Dedifferentiated amniotic fluid mesenchymal stem cell (primary cell): ENCODE measurements at regions not wholly inside any gene's neighbourhood (a gene's known extent, or its start where the extent isn't known, plus 50 kb on each side); places are given as distances from the start of the nearest gene placed in this dataset.
A peak's percentile ranks its signal among the peaks of the same experiment; 100 is the strongest.

ENCODE experiments used
- DNase-seq: peaks from one replicate; pipeline ENCODE4 v3.0.0-alpha.2; 2016; ENCODE audit errors: extremely low spot score

DNA sequence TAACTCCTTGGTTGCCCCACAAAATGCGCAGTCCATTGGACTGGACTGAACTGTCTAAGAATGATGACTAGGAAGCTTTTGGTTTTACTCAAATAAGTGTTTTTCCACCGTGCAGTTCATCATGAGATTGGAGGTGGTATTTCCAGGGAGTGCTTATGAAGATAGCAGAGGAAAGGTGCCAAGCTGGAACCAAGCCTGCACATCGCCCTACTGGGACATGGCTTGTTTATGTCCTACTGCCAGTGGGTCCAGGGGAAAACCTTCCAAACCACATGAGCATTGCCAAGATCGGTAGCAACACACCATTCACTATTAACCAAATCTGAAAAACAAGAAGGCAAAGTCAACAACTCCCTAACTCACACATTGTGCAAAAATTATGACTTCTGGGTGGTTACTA, 54.7 kb upstream of the DSCAM start:
- no peak for DNase-seq

DNA sequence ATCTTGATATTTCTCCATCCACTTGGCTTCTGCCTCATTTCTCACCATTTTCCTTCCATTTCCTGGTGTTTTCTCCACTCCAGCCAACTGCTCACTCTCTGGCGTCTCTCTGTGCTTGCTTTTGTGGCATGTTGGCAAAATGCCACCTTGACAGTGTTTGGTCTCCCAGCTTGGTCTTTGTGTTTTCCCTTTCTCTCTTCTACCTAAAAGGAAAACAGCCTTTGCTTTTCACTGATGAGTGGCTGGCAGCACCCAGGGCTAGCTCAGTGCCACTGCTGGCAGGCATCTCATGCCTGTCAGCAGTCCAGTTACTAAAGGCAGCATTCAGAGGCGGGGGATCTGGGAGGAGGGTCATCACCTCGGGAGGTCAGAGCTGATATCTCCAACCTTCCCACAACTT, 55.3 kb upstream of the DSCAM start:
- DNase-seq: no peak

DNA sequence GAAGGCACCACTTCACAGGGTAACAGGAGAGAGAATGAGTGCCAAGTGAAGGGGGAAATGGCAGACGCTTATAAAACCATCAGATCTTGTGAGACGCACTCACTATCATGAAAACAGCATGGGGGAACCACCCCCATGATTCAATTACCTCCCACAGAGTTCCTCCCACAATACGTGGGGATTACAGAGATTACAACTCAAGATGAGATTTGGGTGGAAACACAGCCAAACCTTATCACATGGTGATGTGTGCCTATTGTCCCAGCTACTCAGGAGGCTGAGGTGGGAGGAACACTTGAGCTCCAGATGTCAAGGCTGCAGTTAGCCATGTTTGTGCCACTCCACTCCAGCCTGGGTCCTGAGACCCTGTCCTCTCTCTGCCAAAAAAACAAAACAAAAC, 56.0 kb upstream of the DSCAM start:
- DNase-seq: no peak

DNA sequence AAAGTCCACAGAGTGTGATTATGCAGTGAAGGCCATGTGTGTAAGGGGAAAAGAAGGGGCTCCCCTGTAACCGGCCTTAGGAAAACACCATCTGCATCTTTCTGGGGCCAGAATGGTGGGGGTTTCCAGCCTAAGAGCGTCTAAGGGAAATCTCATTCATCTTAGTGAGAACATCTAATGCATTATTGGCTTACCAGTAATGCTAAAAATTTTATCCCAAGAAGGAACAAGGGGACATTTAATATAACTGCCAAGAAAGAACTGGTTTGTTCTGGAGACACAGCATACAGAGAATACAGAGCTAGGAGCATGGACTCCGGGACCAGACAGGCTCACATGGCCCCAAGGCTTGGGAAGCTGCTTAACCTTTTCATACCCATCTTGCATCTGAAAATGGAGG, 58.3 kb upstream of the DSCAM start:
- DNase-seq: no peak

DNA sequence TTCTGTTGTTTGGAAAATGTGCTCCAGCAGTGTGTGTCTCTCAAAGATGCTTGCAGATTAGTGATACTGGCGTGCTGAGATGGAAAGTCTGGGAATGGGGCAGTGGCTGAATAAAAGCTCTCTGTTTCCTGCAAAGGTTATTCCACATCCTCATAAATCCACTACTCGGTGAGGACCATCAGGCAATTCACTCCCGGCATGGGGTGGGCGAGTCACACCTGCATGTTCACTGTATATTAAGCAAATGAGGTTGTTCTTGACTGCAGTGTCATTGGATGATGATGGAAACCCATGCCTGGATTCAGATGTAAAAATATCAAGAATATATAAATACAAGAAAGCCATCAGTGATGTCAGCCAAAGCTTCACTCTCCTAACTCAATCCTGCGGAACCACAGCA, 65.4 kb upstream of the DSCAM start:
- no peak for DNase-seq

DNA sequence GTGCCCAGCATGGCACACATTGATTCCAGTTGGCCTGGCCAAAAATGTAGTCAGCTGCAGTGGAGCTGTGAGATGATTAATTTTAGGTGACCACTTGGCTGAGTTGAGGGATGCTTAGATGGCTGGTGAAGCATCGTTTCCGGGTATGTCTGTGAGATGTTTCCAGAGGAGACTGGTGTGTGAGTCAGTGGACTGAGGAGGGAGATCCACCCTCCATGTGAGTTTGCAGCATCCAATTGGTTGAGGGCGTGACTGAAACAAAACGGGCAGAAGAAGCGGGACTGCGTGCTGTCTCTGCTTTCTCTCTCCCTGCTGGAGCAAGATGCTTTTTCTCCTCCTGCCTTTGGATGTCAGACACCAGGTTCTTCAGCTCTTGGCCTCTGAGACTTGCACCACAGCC, 68.2 kb upstream of the DSCAM start:
- DNase-seq: no peak

DNA sequence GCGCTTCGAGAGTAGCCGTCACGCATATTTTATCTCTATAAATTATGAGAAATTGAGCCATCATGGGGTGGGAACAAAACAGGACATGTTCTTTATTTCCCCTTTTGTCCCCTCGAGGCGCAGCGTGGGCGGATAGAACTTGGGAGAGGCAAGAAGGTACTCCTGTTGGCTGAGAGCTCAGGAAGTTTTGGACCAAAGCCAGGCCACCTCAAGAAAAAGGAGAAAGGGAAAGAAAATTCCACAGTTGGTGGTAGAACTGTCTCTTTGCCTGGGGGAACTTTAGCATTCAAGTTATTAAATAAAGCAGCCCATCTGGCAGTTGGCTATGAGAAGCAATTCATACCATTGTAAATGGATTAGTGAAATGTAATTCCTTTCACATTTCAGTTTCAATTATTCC, 76.4 kb upstream of the DSCAM start:
- DNase-seq: no peak

DNA sequence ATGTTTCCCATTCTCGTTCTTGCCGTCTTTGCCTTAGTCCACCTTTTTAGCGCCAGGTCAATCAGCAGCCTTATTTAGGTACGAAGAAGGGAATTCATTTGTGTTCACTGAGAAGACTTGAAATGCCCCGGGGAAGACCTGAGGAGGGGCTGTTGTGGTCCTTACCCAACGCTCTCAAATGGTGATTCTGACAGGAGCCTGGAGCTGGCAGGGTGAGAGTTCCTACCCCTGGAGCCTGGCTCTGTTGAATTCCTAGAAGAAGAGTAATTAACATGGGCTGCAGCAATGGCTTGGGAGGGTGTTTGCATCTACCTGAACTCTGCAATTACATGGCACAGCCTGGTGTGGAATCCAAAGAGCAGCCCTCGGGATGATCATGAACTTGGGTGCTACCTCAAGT, 76.9 kb upstream of the DSCAM start:
- no peak for DNase-seq

DNA sequence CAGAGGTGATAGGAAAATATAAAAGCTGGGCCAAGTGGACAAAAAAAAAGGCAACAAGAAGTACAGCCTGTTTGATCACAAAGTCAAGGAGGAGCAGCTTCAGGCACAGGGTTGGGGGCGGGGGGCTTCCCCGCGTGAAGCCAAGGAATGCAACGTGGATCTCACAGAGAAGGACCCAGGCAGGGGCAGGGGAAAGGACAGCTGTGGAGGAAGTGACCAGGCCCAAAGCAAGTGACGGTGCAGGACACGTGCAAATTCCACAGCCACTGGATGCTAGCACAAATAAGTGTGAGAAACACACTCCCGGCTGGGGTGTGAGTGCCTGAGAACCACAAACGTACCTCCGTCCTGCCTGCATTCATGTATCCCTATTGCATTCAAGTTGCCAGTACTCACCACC, 77.7 kb upstream of the DSCAM start:
- no peak for DNase-seq

DNA sequence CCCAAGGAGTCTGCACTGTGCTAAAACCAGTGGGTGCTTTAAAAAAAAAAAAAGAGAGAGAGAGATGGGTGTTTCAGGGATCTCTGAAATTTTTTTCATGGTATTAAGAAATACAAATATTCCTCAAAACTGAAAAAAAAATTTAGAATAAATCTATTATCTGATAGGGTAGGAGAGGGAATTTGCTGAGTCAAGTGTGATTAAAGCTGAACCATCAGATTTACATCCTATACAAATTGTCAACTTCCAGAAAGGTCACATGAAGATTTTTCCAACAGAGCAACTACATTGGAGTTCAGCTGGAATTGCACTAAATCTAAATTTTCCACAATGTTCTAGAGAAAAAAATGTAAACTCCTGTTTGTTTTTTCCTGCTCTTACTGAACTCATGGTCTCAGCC, 79.3 kb upstream of the DSCAM start:
- DNase-seq: no peak

DNA sequence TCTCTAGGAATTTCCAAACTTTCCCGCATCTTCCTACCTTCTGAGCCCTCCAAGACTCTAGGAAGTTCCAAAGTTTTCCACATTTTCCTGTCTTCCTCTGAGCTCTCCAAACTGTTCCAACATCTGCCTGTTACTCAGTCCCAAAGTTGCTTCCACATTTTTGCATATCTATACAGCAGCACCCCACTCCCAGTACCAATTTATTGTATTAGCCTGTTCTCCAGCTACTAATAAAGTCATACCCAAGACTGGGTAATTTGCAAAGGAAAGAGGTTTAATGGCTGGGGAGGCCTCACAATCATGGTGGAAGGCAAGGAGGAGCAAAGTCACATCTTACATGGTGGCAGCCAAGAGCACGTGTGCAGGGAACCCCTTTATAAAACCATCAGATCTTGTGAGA, 82.9 kb upstream of the DSCAM start:
- DNase-seq: no peak

DNA sequence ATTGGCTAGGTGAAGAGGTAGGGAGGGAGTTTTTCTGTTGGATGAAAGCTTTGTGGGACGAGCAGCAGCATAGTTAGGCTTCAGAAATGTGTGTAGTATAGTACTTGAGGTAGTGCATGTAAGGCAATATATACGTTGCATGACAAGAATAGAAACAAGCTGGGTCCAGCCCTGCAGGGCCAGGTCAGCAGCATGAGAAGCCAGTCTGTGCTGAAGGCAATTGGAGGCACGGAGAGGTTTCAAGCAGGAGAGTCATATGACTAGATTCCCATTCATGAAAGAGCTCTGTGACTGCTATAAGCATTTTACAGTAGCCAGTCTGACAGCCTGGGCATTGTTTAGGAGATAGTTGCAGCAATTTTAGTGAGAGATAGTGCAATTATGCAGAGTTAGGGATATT, 84.2 kb upstream of the DSCAM start:
- no peak for DNase-seq

DNA sequence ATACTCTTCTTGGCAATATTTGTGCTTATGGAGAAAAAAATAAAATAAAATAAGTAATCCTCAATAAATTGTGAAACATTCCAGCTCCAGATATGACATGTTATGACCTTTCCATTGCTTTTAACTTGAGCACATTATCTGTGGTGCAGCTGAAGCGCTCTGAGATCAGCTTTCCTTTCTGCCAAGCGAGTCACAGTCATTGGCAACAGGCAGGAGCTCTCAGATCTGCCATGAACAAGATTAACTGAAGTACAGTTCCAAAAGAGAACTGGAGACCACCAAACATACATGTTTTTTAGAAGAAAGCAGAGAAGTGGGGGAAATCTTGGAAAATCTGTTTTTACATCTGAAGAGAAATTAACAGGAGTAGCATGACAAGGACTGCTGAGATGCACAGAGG, 89.2 kb upstream of the DSCAM start:
- no peak for DNase-seq

DNA sequence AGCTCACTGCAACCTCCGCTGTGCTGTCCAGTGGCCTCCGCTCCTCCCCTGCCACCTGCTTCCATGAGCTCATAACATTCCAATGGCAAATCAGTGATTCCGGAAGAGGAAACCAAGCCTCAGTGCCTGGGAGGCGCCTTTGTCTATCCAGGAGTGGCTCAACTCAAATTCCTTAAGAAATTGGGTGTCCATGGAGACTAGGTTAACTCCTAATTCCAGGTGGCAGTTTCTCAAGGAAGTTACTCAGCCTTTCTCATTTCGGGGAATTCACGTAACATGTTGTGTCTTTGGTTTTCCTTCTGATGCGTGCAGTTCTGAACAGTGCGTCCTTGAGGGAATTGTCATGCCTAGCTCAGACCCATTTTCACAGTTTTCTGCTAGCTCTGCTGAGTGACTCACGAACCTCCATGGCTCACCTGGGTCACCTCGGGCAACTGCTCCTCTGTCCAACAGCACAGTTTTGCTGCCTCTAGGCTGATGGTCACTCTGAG, 89.9 kb upstream of the DSCAM start:
- no peak for DNase-seq

DNA sequence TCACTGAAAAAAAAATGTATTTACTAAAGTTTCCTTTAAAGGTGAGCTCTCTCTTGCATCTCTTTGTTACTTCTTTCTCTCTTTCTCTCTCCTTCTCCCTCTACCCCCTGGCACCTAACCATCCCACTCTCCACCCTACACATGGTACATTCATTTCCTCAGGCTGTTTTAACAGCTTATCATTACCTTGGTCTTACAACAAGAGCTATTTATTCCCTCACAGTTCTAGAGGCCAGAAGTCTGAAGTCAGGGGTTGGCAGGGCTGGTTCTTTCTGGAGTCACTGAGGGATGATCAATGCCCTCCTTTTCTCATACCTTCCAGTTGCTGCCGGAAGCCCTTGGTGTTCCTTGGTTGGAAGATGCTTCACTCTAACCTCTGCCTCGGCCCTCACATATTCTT, 91.1 kb upstream of the DSCAM start:
- DNase-seq: no peak

DNA sequence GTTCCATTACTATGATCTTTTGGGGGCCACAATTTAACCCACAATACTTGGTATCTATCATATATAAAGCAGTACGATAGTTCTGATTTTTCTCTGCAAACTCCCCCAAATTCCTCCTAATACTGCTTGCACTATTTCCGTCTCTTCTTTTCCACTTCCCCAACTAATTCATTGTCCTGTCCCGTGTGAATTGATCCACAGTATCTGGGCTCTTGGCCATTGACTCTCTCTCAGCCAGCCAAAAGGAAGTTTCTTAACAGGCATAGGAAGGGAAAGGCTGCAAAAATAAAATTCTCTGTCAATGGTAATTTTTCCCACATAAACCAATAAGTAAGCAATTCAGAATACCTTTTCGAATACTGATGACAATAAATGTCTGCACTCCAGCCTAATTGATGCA, 91.7 kb upstream of the DSCAM start:
- DNase-seq: no peak

DNA sequence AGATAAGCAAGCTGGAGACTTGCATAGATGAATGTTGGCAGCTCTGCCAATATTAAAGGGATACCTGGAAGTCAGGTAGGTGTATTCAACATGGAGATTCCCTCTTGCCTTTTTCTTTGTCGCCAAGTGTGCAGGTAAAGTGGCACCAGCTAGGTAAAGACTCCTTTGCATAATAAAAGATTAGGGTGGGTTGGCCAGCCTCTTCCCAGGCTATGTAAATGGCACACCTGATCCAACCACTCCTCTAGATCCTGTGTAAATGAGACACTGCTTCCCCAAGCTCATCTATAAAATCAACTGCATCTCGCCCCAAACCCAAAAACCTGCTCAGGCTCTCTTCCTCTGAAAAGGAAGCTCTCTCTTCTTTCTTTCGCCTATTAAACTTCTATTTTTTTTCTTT, 100.8 kb upstream of the DSCAM start:
- no peak for DNase-seq

DNA sequence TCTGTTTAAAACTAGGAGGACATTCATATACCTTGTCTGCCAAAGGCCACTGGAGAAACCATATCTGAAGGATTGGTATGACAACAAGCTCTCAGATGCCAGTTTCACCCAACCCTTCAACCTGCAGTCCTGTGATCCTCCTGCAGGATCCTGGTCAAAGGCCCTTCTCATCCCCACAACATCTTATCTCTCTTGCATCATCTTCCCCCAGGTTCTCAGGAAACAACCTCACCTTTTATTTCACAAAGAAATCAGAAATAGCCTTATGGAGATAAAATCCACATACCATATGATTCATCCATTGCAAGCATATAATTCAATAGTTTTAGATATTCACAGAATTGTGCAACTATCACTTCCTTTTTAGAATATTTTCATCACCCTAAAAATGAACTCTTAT, 104.0 kb upstream of the DSCAM start:
- no peak for DNase-seq

DNA sequence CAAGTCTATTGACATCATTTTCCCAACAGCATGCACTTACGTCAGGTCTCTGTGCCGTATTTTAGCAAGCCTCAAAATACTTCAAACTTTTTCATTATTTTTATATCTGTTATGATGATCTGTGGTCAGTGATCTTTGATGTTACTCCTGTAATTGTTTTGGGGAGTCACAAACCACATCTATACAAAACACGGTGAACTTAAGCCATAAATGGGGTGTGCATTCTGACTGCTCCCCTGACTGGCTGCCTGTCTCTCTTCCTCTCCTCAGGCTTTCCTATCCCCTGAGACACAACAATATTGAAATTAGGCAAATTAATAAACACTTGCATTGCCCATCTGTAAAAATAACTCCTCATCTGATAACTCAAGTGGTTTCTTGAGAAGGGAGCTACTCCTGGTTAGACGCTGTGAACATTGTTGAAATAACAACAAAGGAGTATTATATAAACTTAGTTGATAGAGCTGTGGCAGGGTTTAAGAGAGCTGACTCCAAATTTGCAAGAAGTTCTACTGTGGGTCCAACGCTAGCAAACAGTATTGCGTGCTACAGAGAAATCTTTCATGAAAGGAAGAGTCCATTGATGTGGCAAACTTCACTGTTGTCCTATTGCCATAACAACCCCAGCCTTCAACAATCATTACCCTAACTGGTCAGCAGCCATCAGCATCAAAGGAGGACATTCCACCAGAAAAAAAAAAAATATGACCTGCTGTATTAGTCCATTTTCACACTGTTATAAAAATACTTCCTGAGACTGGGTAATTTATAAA, 105.8 kb upstream of the DSCAM start:
- DNase-seq: no peak

DNA sequence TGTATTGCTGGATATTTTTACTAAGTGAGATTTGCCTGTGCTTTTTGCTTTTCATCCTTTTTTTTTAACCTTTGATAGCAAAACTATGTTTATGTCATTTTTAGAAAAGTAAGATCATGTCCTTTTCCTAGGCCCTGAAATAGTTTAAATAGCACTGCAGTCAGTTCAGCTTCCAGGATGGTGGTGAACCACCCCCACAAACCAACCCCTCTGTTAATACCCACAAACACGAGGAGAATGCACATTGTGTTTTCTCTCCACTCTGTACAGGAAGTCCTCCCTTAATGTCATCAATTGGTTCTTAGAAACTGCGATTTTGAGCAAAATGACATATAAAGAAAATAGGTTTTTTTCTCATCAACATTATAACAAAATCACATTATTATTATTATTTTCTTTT, 117.7 kb upstream of the DSCAM start:
- DNase-seq: peak; percentile 24

DNA sequence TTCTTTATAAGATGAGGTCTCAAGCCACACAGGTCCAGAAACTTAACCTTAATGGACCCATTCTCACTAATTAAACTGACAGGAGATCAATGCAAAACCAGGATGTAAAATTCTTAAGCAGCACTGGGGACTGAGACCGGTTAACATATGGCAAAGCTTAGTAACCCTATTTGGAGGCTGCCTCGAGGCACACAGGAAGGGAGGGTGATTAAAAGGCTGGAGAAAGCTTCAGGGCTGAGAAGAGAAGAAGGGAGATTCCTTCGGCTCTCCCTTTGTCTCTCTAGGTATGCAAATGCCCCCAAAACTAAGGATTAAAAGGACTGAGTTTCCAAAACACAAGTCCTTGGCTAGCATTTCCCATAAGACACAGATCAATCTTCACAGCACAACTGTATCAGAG, 120.8 kb upstream of the DSCAM start:
- no peak for DNase-seq

DNA sequence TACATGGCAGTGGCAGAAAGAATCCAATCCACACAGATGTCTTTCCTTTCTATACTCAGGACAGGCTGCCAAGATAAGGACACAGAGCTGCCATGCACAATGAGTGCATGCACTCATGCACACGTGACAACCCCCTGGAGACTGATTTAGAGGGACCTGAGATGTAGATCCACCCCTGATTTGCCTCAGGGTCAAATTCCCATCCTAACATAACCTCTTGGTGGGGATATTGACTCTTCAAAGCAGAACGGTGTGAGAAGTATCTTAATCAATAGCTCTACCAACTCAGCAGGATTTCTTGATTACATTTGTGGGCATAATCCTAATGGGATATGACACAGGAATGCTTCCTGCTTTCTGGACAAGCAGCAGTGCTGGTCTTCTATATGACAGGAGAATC, 125.2 kb upstream of the DSCAM start:
- no peak for DNase-seq

DNA sequence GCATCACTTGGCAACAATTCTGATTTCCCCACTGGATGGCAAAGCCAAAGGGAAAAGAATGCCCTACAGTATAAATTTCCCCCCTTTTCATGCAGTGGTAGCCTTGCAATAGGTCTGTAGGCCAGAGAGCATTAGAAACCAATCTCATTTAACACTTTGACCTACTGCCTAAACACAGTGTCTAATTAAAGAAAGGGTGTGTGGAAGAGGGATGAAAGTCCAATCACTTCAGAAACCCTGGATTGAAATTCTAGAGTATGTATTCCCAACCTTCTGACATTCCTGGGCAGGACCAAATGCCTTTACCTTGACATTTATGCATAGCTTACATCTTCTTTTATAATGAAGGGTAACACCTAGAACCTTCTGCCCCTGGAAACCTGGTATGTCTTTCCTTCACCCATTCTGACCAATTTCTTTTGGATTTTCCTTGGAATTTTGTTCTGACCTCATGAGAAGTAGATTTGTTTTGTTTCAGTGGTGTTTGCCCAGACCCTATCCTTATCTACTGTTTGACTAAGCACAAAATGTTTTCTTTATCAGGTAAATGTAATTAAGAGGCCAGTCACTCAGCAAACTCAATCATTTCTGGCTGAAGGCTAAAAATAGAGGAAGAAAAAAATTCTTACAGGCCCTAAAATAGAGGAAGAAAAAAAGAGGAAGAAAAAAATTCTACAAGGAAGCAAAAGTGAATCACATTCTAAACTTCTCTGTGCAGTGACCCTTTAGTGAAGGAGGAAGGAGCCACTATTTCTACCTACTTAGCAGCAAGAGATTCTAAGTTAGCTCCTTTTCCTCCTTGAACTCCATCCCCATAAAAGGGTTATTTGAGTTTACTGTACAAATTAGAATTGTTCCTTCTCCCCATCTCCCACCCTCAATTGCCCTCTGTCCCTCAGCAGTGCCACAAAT, 129.5 kb upstream of the DSCAM start:
- no peak for DNase-seq
